HG02943 (cell line): ENCODE measurements at regions not wholly inside any gene's neighbourhood (a gene's known extent, or its start where the extent isn't known, plus 50 kb on each side); places are given as distances from the start of the nearest gene placed in this dataset.
"Not testable (repeated sequence)": the region's sequence is repeated elsewhere in the genome, so short reads cannot be mapped to it uniquely, and the experiment has no call there.

ENCODE experiments used
- ATAC-seq: cut with Tn5 transposase; IDR thresholded peaks from one replicate; pipeline ENCODE4 v1.9.1; 2021; ENCODE audit warnings: mild to moderate bottlenecking, low read depth, moderate library complexity; ENCODE audit not compliant: unreplicated experiment

DNA sequence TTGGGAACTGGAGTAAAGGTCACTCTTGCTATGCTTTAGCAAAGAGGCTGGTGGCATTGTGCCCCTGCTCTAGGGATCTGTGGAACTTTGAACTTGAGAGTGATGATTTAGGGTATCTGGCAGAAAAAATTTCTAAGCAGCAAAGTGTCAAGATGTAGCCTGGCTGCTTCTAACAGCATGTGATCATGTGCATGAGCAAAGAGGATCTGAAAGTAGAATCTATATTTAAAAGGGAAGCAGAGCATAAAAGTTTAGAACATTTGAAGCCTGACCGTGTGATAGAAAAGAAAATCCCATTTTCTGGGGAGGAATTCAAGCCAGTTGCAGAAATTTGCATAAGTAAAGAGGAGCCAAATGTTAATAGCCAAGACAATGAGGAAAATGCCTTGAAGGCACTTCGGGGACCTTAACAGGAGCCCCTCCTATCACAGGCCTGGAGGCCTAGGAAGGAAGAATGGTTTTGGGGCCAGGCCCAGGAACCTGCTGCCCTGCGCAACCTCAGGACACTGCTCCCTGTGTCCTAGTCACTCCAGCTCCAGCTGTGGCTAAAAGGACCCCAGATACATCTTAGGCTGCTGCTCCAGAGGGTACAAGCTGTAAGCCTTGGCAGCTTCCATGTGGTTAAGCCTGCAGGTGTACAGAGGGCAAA is 212.2 kb upstream of the LINGO1 start:
- no peak for ATAC-seq

DNA sequence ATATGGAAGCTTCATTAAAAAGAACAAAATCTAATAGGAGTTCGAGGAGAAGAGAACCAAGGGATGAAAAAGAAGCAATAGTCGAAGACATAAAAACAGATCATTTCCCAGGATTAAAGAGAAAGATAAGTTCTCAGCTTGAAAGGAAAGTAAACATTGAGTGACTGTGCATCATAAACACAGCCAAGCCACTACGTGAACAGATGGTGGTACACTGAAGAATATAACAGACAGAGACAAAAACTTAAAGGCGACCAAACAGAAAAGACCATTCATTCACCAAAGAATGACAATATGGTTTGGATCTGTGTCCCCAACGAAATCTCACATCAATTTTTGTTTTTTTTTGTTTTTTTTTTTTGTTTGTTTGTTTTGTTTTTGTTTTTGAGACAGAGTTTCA is 210.8 kb upstream of the LINGO1 start:
- ATAC-seq: no peak

DNA sequence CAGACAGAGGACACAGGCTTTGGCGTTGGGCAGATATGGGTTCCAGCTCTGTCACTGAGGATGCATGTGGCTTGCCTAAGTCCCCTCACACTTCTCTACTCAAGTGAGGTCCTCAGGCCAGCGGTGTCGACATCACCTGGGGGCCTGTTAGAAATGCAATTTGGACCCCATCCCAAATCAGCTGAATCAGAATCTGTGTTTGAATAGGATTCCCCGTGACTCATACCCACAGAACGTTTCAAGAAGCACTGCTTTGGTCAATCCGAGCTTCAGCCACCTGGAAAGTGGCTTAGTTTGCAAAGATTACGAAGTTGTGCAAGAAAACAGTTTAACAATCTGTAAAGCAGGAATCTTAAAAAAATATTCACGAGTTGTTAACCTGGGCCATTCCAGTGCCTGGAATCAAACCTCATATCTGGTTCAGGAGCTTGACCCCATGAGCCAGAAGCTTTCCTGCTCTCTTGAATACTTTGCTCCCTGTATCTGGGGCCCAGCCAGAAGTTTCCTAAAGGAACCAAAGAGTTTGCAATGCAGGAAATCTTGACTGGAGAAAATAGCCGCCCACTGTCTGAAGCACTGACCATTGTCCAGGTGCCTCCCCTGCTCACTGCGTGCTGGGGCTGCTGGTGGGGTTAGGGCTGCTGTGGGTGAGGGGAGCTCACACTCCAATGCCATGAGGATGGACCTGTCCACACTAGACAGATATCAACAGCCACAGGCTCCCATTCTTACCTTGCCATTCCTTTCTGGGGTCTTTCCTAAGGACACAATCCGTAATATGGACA is 208.5 kb upstream of the LINGO1 start:
- no peak for ATAC-seq

DNA sequence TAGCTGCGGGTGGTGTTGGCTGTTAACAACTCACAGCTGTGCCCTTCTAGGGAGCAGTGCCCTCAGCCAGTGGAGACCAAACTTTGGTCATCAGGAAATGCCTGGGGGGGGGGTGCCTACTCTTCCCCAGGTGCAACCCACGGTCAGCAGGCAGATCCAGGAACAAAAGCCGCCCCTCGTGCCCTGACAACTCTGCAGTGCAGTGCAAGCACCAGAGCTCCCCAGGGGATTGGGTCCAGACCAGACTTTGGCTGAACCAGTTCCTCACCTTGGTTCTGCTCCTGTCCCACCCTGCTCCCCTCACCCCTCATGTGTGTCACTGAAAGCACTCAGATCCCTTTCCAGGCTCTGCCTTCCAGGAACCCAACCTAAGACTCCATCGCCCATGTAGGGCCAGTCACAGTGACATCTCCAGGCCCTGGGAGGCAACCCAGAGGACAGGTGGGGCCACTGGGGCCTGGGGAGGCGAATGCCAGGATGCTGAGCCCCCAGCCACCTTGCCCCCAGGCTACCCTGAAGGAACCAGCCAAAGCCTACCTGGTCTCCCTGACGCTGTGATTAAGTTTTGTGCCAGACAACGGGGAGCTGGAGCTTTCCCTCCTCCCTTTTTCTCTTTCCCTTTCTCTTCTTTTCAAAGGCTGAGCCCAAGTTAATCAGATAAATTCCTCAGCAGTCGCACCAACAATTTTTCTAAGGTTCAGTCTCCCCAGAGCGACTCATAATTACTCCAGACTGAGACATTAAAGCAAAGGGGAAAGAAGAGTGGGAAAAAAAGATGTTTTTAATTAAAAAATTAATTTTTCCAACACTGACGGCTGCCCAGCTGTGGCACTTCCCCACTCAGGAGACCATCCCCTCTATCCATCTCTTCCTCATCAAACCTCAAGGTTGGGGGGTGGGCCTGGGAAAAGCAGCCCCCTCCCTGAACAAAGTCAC is 207.5 kb upstream of the LINGO1 start:
- no peak for ATAC-seq

DNA sequence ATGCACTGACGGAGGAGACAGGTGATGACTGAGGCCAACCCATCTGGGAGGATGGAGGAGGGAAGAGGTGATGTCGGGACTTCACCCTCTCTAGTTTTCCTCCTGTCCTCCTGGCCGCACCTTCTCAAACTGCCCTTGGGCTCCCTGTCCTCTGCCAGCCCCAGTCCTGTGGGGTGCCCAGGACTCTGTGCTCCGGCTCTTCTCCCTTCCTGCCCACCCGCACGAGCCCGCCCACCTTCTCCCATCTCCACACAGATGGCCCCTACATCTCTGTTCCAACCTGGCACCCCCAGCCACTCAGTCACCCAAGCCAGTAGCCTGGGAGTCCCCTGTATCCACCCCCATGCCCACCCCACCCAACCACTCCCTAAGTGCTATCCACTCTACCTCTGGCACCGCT is 206.7 kb upstream of the LINGO1 start:
- ATAC-seq: no peak

DNA sequence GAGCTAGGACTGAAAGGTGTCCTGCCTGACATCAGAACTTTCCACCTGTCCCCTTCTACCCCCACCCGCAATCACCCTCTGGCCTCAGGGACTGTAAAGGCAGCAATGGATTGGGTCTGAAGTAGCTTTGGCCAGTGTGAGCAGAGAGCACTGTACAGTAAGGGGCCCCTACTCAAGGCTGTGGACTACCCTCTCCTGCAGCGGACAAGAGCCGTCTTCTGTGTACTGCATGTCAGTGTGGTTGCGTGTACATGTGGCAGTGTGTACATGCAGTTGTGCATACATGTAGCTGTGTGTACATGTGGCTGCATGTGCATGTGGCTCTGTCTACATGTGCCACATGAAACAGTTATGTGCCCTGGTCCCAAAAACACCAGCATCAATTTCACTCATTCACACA is 205.9 kb upstream of the LINGO1 start:
- no peak for ATAC-seq

DNA sequence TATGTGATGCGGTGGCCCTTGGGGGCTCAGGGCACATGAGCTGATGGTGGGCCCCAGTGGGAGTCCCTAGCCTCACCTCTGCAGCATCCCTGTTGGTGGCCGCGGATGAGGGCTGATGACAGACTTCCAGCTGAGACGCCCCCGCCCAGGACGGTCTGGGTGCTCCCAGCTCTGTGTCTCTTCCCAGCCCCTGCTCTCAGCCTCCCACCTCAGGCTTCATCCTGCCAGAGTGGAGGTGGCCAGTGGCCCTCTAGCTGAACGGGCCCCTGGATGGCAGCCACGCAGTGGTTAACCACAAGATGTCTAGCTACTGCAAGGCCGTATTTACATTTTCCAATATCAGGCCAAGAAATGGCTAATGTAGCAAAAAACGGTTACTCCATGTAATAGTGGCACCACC is 205.3 kb upstream of the LINGO1 start:
- no peak for ATAC-seq

DNA sequence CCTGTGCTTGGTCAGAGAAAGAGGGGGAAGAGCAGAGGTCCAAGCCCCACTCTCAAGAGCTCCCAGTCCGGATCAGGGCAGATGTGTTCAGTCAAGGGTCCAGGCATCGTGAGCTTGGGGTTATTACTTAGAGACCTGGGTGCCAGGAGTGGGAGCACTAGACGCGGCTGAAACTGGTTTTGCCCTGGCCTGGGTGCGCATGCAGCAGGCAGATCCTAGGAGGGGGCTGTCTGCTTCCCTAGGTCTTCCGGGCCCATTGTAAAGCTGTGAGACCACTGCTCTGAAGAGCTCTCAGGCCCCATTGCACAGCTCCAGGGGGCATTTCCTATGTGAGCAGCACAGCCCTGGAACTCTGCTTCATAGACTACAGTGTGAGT is 204.9 kb upstream of the LINGO1 start:
- no peak for ATAC-seq

DNA sequence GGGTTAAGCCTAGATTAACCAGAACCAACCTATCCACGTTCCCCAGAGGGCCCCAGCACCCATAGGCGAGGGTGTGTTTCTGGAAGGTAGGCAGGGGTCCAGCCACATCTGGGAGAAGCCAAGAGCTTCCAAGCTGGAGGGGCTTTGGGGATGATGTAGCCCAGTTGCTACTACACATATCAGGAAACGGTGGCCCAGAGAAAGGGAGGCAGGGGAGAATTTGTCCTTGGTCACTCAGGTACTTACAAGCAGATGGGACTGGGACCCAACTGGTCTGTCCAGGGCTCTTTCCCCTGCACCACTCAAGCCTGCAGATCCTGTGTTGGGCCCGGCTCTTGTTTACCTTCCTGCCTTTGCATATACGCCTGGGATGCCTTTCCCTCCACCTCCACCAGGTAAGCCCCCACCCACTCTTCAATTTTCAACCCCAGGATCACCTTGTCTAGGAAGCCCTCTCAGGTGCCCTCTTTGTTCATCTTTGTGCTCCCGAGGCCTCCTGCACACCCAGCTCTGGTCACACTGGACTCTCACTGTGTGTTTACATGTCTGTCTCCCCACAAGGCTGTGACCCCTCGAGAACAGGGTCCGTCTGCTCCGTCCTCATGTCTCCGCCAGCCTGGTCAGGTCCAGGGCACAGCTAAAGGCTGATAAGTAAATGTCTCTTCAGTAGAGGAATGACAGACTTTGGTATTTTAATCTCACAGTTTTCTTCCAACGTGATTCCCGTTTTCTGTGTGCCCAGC is 204.4 kb upstream of the LINGO1 start:
- no peak for ATAC-seq

DNA sequence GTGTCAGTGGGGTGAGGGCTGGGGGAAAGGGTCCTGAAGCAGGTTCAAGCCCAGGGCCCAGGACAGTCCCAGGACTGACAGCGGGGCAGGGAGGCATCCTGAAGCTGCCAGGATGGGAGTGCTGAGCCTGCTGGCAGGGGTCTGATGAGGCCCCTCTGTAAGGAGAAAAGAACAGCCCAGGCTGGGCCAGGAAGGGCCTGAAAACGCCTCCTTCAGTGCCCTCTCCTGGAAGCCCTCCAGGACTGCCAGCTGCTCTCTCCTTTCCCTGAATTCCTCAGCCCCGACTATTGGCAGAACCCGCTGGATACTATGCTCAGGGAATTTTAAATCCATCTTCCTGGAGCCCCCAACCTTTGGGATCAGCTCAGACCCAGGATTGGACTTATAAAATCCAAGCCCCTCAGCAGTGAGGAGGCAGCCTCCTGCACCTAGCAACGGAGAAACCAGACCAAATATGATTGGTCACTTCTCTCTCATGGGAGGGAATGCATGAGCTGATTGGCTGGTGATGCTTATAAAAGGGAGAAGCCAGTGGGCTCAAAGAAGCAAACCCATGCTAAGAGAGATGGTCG is 203.5 kb upstream of the LINGO1 start:
- no peak for ATAC-seq

DNA sequence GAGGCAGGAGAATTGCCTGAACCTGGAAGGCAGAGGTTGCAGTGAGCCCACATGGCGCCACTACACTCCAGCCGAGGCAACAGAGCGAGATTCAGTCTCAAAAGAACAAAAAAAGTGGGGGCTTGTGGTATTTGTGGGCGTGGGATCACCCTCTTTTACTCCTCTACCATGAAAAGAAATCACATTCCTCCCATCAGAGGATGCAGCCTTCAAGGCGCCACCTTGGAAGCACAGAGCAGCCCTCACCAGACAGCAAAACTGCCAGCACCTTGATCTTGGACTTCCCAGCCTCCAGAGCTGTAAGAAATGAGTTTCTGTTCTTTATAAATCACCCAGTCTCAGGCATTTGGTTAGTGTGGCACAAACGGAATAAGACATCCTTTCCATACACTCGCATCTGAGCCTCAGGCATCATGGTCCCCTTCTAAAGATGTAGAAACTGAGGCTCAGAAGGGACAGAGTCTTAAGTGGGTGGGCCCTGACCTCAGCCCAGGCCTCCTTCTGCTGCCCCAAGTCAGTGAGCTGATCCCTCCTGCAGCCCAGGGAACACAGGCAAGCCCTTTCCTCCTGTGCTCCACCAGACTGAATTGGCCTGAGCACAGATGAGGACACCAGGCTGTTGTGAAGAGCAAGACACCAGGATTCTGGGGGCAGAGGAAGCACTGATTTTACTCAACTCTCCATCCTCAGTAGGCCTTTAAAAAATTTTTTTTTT is 201.7 kb upstream of the LINGO1 start:
- ATAC-seq: no peak

DNA sequence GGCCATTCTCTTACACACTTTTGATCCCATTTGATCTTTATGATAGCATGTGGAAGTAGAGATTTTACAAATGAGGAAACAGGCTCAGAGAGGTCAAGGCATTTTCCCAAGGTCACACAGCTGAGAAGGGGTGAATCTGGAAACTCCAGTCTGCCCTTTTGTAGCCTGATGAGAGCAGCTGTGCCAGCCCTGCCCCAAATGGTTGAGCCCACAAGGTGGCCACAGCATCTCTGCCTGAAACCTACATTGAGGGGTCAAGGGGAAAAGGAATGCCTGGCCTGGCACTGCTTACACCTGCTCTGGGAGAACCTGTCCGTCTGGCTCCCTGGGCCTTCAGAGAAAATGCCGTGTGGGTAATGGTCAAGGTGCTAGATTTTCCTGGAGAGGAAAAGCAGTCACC is 200.2 kb upstream of the LINGO1 start:
- no peak for ATAC-seq

DNA sequence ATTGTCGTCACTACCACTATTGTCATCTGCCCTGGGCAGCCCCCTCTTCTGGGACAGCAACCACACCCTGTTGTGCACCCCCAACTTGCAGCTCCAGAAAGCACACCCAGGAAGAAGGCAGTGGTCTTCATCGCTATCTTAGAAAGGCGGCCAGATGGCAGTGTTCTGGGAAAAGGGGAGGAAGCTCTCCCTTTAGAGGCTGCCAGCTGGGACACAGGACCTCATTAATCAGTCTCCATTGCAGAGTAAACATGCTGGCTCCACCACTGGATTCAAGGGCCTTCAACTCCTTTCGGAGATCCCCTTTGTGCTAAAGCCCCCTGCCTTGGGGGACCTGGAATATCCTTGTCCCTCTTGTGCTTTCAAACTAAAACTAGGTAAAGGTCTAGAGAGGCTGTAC is 199.3 kb upstream of the LINGO1 start:
- ATAC-seq: no peak

DNA sequence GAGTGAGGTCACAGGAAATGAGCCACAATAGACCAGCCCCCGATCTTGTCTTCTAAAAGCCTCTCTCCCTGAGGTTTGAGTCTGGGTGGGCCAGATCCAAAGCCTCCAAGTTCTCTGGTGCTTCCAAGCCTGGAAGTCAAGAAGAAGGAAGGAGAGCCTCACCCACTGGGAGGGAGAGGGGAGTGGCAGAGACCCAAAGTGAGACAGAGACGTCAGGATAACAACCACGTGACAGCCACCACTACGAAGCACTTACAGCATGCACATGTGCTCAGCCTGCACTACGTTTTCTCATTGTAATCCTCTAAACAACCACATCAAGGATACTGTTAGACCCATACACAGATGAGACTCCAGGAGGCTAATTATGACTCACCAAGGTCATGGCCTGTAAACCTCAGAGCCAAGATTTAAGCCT is 197.3 kb upstream of the LINGO1 start:
- ATAC-seq: no peak

DNA sequence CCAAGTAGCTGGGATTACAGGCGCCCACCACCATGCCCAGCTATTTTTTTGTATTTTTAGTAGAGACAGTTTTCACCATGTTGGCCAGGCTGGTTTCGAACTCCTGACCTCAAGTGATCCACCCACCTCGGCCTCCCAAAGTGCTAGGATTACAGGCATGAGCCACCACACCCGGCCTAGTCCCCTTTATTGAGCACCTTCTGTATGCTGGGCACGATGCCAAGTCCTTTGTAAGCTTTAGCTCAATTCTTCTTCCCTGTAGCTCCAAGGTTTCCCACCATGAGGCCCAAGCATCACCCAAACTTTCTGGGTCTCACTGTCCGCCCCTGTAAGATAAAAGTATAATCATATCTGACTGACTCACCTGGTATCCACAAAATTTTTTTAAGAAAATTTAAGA is 196.6 kb upstream of the LINGO1 start:
- not testable (repeated sequence) for ATAC-seq

DNA sequence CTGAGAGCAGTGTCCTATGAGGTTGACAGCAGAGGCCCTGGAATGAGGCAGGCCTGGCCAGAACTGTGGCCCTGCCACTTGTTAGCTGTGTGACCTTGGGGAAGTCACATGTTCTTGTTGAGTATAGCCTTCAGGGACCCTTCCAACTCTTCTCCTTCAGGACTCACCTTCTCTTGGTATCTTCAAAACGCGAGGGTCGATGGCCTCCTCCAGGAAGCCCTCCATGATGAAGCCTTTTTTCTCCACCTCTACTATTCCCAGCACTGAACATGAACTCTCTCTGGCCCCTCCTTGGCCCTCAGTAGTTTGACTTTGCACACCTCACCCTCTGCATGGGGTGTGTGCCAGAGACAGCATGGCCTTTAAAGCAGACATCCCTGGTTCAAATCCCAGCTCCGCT is 195.1 kb upstream of the LINGO1 start:
- ATAC-seq: no peak

DNA sequence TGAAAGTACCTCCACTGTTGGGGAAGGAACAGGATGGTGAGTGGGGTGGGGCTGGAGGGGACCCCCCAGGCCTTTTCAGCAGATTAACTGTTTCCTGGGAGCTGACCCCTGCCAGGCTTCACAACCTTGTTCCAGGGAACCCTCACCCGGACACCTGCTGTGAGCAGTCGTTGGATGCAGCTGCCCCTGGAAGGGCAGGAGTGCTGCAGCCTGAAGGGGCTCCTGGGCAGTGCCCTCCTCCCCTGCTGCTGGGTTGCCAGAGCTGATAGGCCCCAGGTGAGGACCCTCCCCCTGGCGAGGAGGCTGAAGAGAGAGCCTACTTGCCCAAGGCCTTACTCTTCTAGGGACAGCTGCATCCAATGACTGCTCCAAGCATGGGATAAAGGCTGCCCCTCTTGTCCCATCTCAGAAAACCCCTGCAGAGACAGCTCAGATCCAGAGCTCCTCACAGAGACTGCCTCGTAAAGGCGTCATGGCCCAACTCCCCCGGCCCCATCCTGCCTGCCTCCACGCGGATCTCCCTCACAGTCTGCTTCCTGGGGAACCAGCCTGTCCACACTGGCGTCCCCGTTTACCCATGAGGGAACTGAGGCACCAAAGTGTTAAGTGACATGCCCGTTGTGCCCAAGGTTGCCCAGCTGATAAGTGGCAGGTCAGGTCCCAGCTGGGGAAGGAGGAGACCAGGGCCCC is 193.4 kb upstream of the LINGO1 start:
- no peak for ATAC-seq

DNA sequence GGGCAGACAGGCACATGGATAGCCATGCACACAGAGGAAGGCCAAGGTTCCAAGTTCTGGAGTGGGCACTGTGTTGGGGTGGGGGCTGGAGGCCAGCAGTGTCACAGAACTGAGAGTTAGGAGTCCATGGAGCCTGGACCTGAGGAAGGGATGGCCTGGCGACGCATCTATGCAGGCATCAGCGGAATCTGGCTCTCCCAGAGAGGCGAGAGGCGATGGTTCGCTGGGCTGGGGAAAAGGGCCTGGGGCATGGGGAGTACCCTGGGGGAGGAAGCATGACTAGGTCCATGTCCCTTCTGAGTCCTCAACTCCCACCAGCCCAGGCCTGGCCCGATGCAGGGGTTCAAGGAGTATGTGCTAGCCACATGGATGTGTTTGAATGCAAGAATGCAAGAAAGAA is 192.8 kb upstream of the LINGO1 start:
- no peak for ATAC-seq

DNA sequence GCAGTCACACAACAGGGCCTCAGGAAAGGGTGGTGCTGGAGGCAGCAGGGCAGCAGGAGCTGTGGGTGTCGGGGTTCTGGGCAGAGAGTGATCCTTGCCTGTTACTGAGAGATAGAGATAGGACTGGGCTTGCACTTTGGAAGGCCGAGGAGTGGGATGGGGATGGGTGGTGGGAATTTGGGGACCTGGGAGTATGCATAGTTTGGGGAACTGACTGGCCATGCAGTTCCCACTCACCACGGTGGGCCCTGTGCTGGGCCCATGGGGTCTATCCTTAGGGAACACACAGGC is 192.5 kb upstream of the LINGO1 start:
- no peak for ATAC-seq
